ENCODE measurements at regions not wholly inside any gene's neighbourhood (a gene's known extent, or its start where the extent isn't known, plus 50 kb on each side); places are given as distances from the start of the nearest gene placed in this dataset.

DNA sequence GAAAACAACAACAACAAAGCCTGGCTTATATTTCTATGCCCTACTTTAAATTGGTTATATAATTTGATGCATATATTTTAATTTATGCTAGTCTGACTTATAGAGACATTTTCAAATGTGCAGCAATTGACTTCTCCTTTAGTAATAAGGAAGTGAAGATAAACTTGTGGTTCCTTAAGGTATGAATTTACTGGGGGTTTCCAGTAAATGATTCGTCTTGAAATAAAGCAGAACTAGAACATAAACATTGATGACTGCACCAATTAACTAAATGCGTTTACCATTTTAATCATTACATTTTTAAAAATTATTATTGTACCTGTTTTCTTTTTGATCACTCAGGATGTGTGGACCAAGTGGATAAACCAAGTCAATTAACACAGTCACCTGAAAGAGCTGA is 99.6 kb upstream of the CCSER1 start:
- TF ChIP-seq, protein P1, sequence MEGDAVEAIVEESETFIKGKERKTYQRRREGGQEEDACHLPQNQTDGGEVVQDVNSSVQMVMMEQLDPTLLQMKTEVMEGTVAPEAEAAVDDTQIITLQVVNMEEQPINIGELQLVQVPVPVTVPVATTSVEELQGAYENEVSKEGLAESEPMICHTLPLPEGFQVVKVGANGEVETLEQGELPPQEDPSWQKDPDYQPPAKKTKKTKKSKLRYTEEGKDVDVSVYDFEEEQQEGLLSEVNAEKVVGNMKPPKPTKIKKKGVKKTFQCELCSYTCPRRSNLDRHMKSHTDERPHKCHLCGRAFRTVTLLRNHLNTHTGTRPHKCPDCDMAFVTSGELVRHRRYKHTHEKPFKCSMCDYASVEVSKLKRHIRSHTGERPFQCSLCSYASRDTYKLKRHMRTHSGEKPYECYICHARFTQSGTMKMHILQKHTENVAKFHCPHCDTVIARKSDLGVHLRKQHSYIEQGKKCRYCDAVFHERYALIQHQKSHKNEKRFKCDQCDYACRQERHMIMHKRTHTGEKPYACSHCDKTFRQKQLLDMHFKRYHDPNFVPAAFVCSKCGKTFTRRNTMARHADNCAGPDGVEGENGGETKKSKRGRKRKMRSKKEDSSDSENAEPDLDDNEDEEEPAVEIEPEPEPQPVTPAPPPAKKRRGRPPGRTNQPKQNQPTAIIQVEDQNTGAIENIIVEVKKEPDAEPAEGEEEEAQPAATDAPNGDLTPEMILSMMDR (IDR thresholded peaks at IDR 0.05; ENCODE audit: low read depth, low read length) = no peak
- no peak for TF ChIP-seq POLR2A (IDR thresholded peaks at IDR 0.05; ENCODE audit: extremely low read depth, insufficient read length)

All from NB4 (cell line).